ENCODE measurements at regions not wholly inside any gene's neighbourhood (a gene's known extent, or its start where the extent isn't known, plus 50 kb on each side); places are given as distances from the start of the nearest gene placed in this dataset.
"Not testable (repeated sequence)": the region's sequence is repeated elsewhere in the genome, so short reads cannot be mapped to it uniquely, and the experiment has no call there.

- no peak for DNase-seq (ENCODE audit: low read depth)
These were observed 512.3 kb upstream of the EPHA5 start for GRCh38 chr4:66182636-66183035.

- DNase-seq (ENCODE audit: low read depth), result peak; percentile 90
These were observed 508.6 kb upstream of the EPHA5 start for GRCh38 chr4:66178906-66179305.

DNA sequence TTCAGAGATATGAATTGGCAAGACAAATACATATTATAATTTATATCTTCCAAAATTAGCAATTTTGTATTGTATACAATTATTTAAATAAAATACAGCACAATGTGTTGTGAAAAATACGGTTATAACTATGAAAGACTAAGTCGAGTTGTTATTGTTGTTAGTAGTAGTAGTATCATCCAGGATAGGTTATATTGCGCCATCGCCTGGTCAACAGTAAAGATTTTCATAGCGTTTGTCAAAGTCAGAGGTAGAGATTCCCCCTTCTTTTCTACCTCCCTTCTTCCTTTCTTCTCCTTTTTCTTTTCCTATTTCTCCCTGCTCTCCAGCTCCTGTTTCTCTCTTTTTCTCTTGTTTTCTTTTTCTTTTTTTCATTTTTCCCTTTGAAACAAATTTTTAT lies 499.1 kb upstream of the EPHA5 start:
- DNase-seq (ENCODE audit: low read depth), result peak; percentile 3

GRCh38 chr4:66164869-66165268 lies 494.6 kb upstream of the EPHA5 start:
- DNase-seq (ENCODE audit: low read depth), result no peak

GRCh38 chr4:66160606-66161005 lies 490.3 kb upstream of the EPHA5 start:
- DNase-seq (ENCODE audit: low read depth), result peak; percentile 29

DNA sequence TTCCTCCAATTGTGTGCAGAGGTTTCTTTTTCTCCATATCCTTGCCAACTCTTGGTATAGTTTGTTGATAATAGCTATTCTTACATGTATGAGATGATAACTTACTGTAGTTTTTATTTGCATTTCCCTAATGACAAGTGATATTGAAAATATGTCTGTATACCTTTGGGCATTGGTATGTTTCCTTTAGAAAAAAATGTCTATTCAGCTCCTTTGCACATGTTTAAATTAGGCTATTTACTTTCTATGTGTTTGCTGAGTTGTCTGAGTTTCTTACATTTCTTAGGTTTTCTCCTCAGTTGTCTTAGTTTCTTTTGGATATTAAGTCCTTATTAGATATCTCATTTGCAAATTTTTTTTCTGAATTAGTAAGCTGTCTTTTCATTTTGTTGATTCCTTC lies 487.3 kb upstream of the EPHA5 start:
- DNase-seq (ENCODE audit: low read depth), result no peak

DNA sequence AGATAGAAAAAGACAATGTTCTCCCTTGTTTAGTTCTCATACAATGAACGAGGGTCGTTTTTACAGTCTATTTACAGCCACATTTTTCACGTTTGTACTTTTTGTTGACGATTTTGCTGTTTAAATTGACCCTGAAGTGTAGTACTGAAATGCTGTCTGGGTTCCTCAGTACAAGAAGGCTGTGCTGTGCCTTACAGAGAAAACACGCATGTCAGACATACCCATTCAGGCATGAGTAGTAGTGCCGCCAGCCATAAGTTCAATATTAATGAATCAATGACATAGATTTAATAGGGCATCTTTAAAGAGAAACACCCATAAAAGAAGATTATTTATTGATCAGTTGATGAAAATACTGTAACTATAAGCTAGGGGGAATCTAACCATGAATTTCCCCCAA lies 459.8 kb upstream of the EPHA5 start:
- DNase-seq (ENCODE audit: low read depth), result no peak

DNA sequence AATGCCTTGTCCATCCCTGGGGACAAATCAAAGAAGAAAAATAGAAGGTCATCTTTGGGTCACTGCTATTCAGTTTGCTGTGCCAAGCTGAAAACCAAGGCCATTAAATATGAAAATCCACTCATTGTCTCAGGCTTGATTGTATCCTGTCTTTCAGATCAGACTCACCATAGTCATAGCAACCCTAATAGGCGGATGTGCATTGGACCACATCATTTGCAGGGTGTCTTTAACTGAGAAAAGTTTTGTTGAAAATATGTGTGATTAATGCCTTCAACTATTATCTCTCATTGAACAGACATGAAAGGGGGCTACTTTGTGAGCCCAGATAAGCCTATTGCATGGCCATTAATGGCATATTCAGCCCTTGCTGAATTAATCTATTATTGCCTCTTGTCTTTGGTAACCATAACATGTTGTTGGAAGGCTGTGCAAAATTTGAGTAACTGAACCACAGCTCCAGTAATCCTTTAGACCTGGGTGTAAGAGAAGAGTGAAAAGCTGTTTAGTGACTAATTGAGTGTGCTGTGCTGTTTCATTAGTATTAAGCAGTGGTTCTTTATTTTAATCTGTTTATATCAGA lies 453.6 kb upstream of the EPHA5 start:
- DNase-seq (ENCODE audit: low read depth), result no peak

DNA sequence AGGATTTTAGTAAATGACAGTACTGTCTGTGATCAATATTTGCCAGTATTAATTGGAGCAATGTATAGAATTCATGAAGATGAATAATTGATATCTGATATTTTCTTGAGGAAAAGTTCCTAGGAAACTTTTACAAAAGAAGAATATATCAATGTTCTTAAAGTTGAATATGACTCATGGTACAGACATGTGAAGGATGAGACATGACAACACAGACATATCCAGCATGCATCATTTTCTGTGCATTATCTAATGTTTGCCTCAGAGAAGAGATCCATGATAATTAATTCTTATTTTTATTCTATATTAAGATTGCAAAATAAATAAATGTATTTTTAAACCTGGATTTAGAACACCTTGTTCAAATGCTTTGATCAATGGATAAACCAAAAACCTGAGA lies 452.9 kb upstream of the EPHA5 start:
- DNase-seq (ENCODE audit: low read depth), result peak; percentile 1

GRCh38 chr4:66115231-66115630 lies 444.9 kb upstream of the EPHA5 start:
- not testable (repeated sequence) for DNase-seq (ENCODE audit: low read depth)

- DNase-seq (ENCODE audit: low read depth), result no peak
These were observed 438.6 kb upstream of the EPHA5 start for GRCh38 chr4:66108898-66109297.

DNA sequence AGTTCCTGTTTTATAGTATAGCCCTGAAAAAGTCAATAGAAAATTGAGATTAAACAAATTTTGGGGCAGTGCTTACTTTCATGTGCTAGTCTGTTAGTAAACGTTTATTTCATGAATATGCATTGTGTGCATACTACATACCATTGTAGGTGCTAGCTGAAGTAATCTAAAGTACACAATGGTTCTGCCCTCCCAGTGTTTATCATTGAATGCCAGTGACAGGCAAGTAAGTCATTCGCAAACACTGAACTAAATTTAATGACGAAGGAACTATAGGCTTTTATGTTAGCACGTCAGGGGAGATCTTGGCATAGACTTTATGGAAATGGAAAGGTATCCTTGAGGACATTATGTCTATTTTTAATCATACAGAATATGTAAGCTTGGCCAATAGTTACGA lies 426.9 kb upstream of the EPHA5 start:
- no peak for DNase-seq (ENCODE audit: low read depth)

GRCh38 chr4:66095065-66095464 lies 424.8 kb upstream of the EPHA5 start:
- DNase-seq (ENCODE audit: low read depth), result no peak

DNA sequence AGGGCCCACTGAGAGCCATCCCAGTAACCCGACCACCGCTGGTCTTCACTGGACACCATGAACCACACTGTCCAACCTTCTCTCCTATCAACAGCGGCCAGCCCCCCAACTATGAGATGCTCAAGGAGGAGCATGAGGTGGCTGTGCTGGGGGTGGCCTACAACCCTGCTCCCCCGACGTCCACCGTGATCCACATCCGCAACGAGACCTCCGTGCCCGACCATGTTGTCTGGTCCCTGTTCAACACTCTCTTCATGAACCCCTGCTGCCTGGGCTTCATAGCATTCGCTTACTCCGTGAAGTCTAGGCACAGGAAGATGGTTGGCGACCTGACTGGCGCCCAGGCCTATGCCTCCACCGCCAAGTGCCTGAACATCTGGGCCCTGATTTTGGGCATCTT lies 423.8 kb upstream of the EPHA5 start:
- no peak for DNase-seq (ENCODE audit: low read depth)

- peak; percentile 29 for DNase-seq (ENCODE audit: low read depth)
These were observed 421.5 kb upstream of the EPHA5 start for GRCh38 chr4:66091786-66092185.

GRCh38 chr4:66073961-66074360 lies 403.7 kb upstream of the EPHA5 start:
- DNase-seq (ENCODE audit: low read depth), result no peak

DNA sequence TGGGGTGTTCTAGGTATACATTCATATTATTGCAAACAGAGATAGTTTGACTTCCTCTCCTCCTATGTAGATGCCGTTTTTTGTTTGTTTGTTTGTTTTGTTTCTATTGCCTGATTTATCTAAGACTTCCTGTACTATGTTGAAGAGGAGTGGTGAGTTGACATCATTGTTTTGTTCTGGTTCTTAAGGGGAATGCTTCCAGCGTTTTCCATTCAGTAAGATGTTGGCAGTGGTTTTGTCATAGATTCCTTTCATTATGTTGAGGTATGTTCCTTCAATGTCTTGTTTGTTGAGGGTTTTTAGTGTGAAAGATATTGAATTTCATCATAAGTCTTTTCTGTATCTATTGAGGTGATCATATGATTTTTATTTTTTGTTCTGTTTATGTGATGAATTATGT lies 401.6 kb upstream of the EPHA5 start:
- DNase-seq (ENCODE audit: low read depth), result no peak

- DNase-seq (ENCODE audit: low read depth), result peak; percentile 0
These were observed 392.6 kb upstream of the EPHA5 start for GRCh38 chr4:66062921-66063320.

DNA sequence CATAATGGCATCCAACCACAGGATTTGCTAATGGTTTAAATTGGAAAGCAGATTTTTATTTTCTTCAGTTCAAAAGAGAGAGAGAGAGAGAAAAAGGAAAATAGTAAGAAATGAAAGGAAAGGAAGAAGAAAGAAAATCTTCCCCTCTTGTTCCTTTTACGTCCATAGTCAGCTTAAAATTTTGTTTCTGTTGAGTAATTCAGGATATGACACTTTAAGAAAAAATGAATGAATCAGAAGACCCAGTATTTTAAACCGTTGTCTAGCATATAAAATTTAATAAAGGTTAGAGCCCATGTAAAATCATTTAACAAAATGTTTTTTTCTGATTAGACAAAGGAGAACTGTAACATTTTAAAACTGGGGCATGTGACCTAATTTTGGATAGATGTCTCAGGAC lies 391.8 kb upstream of the EPHA5 start:
- peak; percentile 36 for DNase-seq (ENCODE audit: low read depth)

GRCh38 chr4:66059556-66059955 lies 389.3 kb upstream of the EPHA5 start:
- no peak for DNase-seq (ENCODE audit: low read depth)

DNA sequence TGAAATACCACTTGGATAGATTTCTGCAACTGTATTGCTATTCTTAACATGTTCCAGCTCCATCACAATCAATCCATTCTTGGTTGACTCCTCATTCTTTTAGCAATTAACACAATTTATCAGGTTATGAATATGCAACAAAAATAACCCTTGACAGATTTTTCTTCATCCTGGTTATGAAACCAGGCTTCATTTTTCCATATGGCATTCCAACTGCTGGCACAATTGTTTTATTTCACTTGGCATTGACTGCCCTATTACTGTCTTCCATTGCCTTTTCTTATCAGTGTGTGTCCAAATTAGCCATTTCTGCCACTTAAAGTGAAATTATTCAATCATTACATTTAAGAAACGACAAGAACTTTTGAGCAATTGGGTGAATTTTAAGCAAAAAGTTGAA lies 388.8 kb upstream of the EPHA5 start:
- DNase-seq (ENCODE audit: low read depth), result no peak

DNA sequence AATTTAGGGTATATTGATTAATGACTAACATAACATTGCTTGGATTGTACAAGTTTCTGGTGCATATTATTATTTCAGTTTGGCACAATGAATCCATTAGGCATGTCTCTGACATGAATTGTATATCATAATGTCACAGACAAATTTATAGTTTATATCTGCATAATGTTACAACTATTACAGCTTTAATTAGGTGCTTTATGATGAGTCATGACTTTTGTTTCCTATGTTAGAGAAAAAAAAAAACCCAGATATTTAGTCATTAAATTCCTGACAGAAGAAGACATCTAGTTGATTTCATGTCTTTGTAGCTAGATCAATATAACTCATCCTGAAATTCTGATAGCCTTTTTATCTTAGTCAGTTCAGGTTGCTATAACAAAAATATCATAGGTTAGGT lies 385.7 kb upstream of the EPHA5 start:
- DNase-seq (ENCODE audit: low read depth), result no peak

GRCh38 chr4:66052426-66052825 lies 382.1 kb upstream of the EPHA5 start:
- peak; percentile 3 for DNase-seq (ENCODE audit: low read depth)

DNA sequence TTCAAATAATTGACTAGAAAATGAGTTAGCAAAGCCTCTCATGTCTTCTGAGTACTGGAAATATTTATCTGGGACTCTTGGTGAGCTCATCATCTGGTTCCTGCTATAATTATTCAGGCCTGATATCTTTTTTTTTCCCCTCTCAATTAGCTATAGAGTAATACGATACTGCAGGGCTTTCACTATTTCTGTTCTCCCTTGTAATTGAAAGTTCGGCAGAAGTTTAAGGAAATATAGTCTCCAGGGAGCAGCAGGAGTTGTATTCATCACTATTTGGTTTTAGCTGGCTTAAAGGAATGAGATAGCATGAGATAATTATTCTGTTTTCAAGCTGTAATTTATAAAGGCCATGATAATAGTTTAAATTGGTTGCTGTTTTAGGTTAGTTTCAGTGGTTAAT lies 378.6 kb upstream of the EPHA5 start:
- no peak for DNase-seq (ENCODE audit: low read depth)

GRCh38 chr4:66045913-66046312 lies 375.6 kb upstream of the EPHA5 start:
- no peak for DNase-seq (ENCODE audit: low read depth)
